A673 (cell line): ENCODE measurements at regions not wholly inside any gene's neighbourhood (a gene's known extent, or its start where the extent isn't known, plus 50 kb on each side); places are given as distances from the start of the nearest gene placed in this dataset.

Source experiments
- EZH2 ChIP-seq: fragments of 200-600 bp; sonication (generic); IDR thresholded peaks from 2 replicates; pipeline ENCODE4 v1.6.1; 2017; ENCODE audit warnings: borderline replicate concordance, low read depth, mild to moderate bottlenecking, mixed read lengths, antibody characterized with exemption, low read length; ENCODE audit not compliant: poor library complexity, severe bottlenecking
- TF ChIP-seq, protein P1 (sequence below): fragments of 300-800, 200-600 bp; sonication (generic); conservative IDR thresholded peaks from 2 replicates; pipeline ENCODE4 v1.5.1; 2017; ENCODE audit warnings: low read depth, mild to moderate bottlenecking, antibody characterized with exemption, low read length, moderate library complexity, mixed read lengths

DNA sequence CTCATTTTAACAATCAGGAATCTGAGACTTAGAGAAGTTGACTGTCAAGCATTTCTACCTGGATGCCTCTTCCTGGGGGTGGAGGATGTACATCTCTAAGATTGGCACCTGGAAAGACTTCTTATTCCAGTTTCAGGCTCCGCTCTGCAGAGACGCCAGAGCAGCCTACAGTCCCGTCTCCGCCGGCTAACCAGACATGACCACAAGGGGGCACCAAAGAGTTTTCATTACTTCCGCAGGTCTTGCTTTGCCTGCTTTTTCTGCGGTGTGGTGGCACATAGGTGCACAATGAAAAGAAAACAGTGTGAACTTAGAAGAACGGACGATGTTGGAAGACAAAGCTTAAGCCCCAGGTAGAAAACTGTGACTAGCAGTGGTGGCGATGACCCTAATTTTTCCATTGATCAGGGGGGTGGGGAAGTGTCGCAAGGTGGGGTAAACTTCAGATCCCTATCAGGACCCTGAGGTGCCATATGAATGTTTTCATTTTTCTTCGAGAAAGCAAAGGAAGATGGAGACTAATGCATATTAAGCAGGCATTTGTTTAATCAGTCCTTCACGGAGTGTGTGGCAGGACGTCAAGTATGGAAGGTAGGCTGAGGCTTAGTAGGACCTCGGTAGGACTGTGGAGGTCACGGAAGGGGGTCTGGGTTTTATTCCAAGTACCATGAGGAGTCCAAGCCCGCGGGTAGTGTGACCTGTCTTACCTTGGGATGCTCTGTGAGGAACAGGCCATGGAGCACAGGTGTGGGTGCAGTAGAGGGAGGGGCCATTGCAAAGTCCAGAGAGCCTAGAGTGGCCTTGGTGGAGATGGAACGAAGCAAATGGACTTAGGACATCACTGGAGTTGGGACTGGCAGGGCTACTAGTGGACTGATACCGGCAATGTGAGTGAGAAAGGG lies 60.1 kb upstream of the SORCS3 start:
- TF ChIP-seq, protein P1, sequence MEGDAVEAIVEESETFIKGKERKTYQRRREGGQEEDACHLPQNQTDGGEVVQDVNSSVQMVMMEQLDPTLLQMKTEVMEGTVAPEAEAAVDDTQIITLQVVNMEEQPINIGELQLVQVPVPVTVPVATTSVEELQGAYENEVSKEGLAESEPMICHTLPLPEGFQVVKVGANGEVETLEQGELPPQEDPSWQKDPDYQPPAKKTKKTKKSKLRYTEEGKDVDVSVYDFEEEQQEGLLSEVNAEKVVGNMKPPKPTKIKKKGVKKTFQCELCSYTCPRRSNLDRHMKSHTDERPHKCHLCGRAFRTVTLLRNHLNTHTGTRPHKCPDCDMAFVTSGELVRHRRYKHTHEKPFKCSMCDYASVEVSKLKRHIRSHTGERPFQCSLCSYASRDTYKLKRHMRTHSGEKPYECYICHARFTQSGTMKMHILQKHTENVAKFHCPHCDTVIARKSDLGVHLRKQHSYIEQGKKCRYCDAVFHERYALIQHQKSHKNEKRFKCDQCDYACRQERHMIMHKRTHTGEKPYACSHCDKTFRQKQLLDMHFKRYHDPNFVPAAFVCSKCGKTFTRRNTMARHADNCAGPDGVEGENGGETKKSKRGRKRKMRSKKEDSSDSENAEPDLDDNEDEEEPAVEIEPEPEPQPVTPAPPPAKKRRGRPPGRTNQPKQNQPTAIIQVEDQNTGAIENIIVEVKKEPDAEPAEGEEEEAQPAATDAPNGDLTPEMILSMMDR: peak; percentile 89
- no peak for TF ChIP-seq EZH2
